ENCODE measurements at regions not wholly inside any gene's neighbourhood (a gene's known extent, or its start where the extent isn't known, plus 50 kb on each side); places are given as distances from the start of the nearest gene placed in this dataset.

DNA sequence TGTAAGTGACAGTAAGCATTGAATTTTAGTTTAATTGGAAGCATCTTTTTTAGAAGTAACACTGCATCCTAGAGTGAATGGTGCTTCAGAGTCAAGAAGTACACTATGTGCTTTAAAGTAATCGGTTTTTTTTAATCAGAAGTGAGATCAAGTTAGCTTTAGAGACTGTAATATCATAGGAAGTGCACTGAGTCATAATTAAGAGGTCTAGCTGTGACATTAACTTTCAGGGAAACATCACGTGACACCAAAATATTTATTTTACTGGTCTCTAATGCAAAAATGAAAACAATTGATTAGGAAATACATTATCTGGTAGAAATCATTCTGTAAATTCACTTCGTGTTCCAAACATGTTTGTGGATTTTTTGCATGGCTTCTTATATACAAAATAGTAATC is 55.3 kb upstream of the KYNU start:
- TF ChIP-seq EP300 (IDR thresholded peaks at IDR 0.05): no peak
- TF ChIP-seq, protein P1, sequence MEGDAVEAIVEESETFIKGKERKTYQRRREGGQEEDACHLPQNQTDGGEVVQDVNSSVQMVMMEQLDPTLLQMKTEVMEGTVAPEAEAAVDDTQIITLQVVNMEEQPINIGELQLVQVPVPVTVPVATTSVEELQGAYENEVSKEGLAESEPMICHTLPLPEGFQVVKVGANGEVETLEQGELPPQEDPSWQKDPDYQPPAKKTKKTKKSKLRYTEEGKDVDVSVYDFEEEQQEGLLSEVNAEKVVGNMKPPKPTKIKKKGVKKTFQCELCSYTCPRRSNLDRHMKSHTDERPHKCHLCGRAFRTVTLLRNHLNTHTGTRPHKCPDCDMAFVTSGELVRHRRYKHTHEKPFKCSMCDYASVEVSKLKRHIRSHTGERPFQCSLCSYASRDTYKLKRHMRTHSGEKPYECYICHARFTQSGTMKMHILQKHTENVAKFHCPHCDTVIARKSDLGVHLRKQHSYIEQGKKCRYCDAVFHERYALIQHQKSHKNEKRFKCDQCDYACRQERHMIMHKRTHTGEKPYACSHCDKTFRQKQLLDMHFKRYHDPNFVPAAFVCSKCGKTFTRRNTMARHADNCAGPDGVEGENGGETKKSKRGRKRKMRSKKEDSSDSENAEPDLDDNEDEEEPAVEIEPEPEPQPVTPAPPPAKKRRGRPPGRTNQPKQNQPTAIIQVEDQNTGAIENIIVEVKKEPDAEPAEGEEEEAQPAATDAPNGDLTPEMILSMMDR (IDR thresholded peaks at IDR 0.05): no peak

All from upper lobe of left lung (tissue), 4 donors.